ENCODE measurements at regions not wholly inside any gene's neighbourhood (a gene's known extent, or its start where the extent isn't known, plus 50 kb on each side); places are given as distances from the start of the nearest gene placed in this dataset.

DNA sequence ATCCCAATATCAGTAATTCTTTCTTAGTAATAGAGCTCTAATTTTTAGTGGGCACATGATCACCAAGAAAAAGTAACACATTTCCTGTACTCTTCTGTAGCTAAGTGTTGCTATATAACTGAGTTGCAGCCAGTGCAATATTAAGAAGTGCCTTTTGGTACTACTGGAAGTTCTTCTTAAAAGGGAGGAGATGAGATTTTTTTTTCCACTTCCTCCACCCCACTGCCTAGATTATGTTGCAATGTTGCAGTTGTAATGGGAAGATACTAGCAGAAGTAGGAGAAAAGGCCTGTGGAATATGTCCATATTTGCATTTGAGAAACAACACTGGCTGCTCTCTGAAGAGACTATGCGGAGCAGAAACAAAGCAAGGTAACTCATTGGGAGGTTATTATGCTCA lies 280.6 kb upstream of the ANO5 start:
- TF ChIP-seq, protein P1, sequence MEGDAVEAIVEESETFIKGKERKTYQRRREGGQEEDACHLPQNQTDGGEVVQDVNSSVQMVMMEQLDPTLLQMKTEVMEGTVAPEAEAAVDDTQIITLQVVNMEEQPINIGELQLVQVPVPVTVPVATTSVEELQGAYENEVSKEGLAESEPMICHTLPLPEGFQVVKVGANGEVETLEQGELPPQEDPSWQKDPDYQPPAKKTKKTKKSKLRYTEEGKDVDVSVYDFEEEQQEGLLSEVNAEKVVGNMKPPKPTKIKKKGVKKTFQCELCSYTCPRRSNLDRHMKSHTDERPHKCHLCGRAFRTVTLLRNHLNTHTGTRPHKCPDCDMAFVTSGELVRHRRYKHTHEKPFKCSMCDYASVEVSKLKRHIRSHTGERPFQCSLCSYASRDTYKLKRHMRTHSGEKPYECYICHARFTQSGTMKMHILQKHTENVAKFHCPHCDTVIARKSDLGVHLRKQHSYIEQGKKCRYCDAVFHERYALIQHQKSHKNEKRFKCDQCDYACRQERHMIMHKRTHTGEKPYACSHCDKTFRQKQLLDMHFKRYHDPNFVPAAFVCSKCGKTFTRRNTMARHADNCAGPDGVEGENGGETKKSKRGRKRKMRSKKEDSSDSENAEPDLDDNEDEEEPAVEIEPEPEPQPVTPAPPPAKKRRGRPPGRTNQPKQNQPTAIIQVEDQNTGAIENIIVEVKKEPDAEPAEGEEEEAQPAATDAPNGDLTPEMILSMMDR (IDR thresholded peaks at IDR 0.05 in 4 of 5, conservative IDR thresholded peaks at IDR 0.05 in 1 of 5), result no peak
- TF ChIP-seq POLR2A (IDR thresholded peaks at IDR 0.05), result no peak

Measured in gastrocnemius medialis (tissue), 4 donors.